GM18502 (cell line): ENCODE measurements at regions not wholly inside any gene's neighbourhood (a gene's known extent, or its start where the extent isn't known, plus 50 kb on each side); places are given as distances from the start of the nearest gene placed in this dataset.

ENCODE experiments used
- ATAC-seq: cut with Tn5 transposase; IDR thresholded peaks from one replicate; pipeline ENCODE4 v1.9.1; 2021; ENCODE audit warnings: mild to moderate bottlenecking; ENCODE audit not compliant: unreplicated experiment, poor library complexity

- peak; percentile 62 for ATAC-seq
These were observed 540.1 kb downstream of the EBF1 start for GRCh38 chr5:158559643-158560042.

GRCh38 chr5:158559066-158559465, 540.6 kb downstream of the EBF1 start:
- no peak for ATAC-seq

GRCh38 chr5:158553962-158554336, 545.8 kb downstream of the EBF1 start:
- no peak for ATAC-seq

DNA sequence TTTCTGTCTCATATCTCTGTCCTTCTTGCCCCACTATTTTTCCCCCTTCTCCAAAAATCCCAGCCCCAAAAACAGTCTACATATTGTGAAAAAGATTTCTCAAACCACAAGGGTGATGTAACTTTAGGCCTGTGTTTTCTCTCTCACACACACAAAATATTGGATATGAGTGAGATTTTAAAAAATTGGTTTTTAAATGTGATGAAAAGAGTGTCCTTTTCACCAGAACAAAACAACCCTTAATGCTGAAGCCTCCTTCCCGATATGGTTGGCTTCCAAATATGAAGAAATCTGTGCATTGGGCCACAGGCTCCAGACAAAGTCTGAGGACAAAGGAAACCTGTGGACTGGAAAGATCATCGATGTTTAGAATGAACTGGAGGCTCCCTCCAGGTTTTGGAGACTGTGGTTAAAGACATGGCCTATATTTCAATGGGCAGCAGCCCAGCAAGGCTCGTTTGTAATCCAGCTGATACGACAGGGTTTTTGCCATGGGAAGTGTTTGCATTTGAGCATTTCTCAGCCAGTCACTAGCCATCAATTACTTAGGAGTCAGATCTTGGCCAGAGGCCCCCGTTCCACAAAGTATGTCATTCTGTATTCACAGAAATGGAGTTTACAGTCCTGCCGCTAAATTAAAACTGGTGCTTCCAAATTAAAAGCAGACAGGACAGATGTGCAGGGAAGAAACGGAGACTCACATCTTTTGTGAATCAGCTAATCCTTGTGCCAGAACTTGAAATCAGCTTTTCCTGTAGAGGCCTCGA, 546.3 kb downstream of the EBF1 start:
- ATAC-seq = no peak

- ATAC-seq = no peak
These were observed 547.5 kb downstream of the EBF1 start for GRCh38 chr5:158552241-158552640.

GRCh38 chr5:158549311-158549710, 550.4 kb downstream of the EBF1 start:
- no peak for ATAC-seq

DNA sequence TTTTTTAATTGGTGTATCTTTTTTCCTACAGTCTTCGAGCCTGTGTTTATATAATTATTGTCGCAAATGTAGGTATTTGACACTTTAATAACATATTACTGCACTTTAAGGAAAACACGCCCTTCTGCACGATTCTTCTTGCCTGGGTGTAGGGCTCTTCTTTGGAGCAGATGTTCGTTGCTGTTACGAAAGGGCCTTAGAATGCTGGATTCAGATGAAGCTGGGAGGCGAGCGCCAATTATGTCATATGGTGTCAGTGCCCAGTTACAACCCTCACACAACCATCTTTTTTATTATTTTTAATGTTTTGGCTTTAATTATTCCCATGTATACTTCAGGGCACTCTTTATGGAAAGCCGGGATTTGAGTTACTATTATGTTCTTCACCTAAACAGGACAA, 553.0 kb downstream of the EBF1 start:
- ATAC-seq = no peak

DNA sequence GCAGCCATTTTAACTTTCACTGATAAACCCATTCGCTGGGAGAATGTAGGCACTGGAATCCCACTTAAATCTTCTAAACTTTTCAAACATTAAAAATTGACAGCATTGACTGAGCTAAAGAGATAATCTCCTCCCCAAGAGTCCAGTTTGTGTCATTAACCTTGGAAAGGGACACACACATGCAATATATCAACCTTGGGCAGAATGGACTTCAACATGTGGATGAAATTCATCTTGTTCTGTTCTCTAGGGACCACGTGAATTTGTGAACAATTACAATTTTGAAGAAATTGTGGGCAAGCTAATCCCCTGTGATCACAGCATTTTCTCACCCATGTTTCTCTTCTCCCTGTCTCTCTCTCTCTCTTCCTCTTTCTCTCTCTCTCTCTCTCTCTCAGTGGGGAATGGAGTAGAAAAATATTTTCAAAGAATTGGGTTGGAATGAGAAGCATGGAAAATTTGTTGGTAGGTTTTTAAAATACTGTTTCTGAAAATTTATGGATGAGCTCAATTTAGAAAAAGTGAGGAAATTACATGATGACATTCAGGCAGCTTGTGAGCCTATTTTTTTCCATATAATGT, 553.7 kb downstream of the EBF1 start:
- no peak for ATAC-seq

DNA sequence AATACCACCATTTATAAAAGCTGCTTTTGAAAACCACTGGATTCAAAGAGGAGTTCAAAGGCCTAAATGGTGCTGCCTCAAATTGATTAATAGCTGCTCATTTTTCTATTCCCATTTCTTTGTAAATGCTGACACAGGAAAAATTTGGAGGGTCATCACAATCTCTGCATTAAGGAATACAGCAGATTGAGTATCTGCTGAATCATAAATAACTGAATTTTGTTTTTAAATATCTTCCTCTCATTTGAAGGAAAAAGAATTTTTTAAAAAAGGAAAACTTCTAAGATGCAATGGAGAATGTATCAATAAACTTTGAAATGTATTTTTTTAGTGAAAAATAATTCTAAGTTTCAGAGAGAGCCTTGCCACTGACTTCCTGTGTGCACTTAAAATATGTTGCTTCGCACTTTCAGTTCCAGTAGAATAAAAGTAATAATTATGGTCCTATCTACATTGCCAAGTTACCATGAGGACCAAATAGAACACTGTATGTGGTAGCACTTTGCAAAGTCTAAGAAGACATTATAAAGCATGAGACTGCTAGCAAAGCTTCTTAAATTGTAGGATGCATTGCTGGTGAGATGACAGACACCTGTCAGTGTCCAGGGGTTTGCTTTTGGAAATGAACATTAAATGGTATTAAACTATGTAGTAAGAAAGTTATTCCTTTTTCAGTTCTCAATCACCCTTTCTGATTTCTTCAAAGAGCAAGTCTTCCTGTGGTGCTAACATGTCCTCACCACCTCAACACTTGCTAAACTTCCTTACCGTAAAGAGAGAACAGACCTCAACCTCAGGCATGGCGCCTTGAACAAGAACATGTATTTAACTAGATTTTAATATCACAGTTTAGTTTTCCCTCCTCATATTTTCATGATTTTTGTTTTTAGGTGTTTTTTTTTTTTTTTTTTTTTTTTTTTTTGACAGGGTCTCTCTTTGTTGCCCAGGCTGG, 555.1 kb downstream of the EBF1 start:
- ATAC-seq = no peak

DNA sequence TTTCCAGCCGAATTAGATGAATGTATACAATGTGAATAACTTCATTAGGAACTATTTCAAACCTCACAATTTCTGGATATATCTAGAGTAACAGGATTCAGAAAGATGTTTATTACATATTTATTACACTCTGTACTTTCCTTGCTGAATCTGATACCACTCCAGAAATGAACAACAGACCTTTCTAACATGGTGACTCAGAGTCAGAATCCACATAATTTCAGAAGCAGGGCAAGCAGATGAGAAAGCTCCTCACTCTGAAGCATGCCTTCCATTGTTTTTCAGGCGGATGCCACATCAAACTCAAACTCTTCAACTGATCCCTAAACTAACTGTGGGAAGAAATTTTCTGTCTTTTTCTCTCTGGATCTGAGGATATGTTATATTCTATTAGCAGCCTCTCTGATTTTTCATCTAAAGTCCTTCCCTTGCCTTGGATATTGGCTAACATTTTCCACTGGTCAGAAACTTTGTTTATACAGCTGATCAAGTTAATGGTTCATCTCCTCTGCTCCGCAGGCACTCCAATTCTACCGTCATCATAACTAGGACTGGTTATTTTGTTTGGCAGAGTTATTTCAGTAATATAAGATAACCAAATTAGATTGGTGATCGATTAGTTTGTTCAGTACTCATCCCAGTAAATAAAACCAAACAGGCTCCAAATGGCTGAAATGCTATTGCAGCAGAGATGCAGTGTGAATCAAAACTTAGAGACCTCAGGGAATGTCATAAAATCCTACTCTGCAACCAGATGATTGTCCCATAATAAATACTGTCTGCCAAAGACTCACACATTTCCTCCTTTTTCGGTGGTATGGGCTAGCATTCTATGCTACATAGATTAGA, 556.0 kb downstream of the EBF1 start:
- no peak for ATAC-seq

DNA sequence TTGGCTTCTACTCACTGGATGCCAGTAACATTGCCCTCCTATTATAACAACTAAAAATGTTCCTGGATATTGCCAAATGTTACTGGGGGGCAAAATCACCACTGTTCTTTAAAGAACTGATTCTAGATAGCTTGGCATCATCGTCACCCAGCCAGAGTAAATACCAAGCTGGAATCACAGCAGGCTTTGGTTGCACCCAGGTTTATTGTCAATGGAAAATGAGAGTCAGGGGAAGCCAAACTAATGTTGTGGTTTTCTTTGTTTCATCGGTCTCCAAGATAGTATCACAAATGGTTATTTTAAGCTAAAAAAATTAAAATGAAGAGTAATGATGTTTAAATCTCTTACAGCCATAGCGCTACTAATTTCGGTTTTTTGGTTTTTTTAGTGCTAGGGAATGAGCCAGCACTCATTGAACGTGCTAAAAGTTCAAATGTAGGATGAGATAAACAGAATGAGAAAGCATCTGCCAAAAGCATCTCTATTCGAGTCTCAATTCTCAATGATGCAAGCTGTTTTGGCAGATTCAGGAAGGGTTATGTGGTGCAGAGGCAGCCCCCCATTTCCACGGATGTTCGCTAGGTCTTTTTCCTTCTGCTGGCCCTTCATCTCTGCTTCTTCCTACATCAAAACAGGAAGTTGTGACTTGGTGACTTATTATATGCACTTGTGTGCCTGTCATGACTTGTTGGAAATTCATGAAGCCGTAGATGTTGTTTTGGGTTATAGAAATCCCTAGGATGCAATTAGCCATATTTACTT, 558.0 kb downstream of the EBF1 start:
- no peak for ATAC-seq

GRCh38 chr5:158538506-158539074, 561.1 kb downstream of the EBF1 start:
- ATAC-seq = peak; percentile 82

- no peak for ATAC-seq
These were observed 562.4 kb downstream of the EBF1 start for GRCh38 chr5:158537366-158537765.

GRCh38 chr5:158534203-158534602, 565.5 kb downstream of the EBF1 start:
- no peak for ATAC-seq

DNA sequence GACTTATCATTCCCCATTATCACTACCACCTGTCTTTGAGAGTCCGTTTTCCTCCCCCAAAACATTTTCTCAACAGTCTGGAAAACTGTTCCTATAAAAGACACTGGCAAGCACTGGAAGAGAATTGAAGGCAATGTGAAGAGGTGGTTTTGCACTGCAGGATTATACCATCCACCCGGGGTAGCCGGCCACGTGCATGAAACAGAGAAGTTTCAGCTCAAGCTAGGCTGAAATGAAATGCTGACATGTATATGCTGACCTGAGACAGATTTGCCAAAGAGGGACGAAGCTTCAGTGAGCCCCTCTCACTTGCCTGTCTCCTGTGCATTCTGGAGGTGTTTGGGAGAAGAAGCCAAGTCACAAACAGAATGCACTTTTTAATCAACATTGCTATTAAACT, 567.0 kb downstream of the EBF1 start:
- ATAC-seq = no peak

- ATAC-seq = no peak
These were observed 567.9 kb downstream of the EBF1 start for GRCh38 chr5:158531860-158532259.

GRCh38 chr5:158530115-158530514, 569.6 kb downstream of the EBF1 start:
- ATAC-seq = no peak

GRCh38 chr5:158529454-158529853, 570.3 kb downstream of the EBF1 start:
- no peak for ATAC-seq

DNA sequence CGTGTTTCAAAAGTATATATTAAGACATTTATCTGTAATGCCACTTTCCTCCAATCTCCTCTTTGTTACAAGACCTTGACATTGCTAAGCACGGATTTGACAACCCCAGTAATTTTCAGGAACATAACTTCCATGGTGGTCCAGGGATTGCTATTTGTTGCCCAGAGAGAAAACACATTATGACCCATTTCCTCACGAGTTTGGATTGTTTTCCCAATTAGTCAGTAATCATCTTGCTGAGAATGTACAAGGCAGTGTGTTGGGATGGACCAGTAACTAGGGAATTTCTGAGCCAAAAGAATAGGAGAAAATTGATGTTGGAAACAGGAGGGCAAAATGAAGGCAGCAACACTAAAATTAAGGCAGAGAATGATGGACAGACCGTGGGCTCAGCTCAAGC, 574.1 kb downstream of the EBF1 start:
- no peak for ATAC-seq
